ENCODE measurements at regions not wholly inside any gene's neighbourhood (a gene's known extent, or its start where the extent isn't known, plus 50 kb on each side); places are given as distances from the start of the nearest gene placed in this dataset.

DNA sequence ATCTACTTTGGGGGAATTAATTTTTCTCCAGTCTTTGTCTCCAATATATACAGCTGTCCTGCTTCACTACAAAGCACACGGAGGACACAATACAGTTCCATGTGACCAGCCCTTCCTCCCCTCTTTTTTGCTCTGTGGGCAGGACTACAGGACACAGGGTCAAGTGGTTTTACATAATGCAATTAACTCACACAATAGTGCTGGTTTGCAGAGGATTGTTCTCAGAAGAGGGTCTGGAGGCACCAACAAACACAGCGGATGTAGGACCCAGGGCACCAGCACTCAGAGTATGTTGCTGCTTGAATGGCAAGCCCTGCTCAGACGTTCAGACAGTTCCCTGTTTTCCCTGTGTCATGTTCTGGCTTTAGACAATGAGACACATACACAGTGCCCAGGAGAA is 52.0 kb upstream of the NPTX2 start:
- DNase-seq = no peak
- Mint-ChIP-seq H3K4me3 (no peak overlapping the region), H3K36me3 (ENCODE audit: insufficient read depth) (no peaks in the 10 kb centered on the region), H3K27ac (no peak overlapping the region), H3K4me1 (ENCODE audit: low read depth in 2 of 2) (no peaks in the 10 kb centered on the region), H3K9me3 (no peaks in the 10 kb centered on the region), H3K27me3 (peaks cover 23 to 53% of the 10 kb centered on the region in 2 donors)
- no peak for ATAC-seq (replicated peaks)

- Mint-ChIP-seq H3K9me3 (peaks cover 0 to 7% of the 10 kb centered on the region in 2 donors), H3K36me3 (ENCODE audit: insufficient read depth) (no peaks in the 10 kb centered on the region), H3K4me3 (no peak overlapping the region), H3K4me1 (ENCODE audit: low read depth in 2 of 2) (no peaks in the 10 kb centered on the region), H3K27me3 (peaks cover 23 to 42% of the 10 kb centered on the region in 2 donors), H3K27ac (no peak overlapping the region)
- no peak for ATAC-seq (replicated peaks)
- DNase-seq = no peak
Measured at GRCh38 chr7:98562871-98563495, 54.1 kb upstream of the NPTX2 start.

DNA sequence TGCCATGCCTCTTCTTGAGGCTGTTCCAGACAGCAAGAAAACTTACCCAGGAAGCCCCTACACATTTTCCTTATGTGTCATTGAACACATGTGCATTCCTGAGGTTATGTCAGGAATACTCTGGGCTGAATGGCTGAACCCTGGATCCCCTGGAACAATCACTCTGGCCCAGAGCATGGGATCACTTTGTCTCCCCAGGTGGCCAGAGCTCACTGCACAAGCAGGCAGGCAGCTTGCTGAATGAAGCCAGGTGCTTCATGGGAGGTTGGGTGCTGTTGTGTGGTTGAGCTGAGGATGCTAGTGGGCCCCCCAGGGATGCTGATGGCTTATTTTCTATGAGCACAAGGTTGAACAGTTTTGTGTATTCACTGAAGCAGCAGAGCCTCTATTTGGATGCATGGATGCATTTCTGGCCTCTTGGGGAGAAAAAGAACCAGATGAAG is 54.7 kb upstream of the NPTX2 start:
- peaks cover 0 to 7% of the 10 kb centered on the region in 2 donors for H3K9me3 Mint-ChIP-seq

GRCh38 chr7:98559958-98560357 is 57.1 kb upstream of the NPTX2 start:
- peaks cover 0 to 7% of the 10 kb centered on the region in 2 donors for H3K9me3 Mint-ChIP-seq
- no peak for ATAC-seq (replicated peaks)

More for the DNA sequence above, 54.7 kb upstream of the NPTX2 start:
- H3K27me3 Mint-ChIP-seq = peaks cover 23 to 42% of the 10 kb centered on the region in 2 donors
- ATAC-seq (replicated peaks) (no peak), DNase-seq (no peak)
- no peak overlapping the region for H3K27ac Mint-ChIP-seq
- H3K36me3 Mint-ChIP-seq (ENCODE audit: insufficient read depth) = no peaks in the 10 kb centered on the region
- H3K4me3 Mint-ChIP-seq = no peak overlapping the region
- no peaks in the 10 kb centered on the region for H3K4me1 Mint-ChIP-seq (ENCODE audit: low read depth in 2 of 2)

GRCh38 chr7:98559219-98559618 is 57.9 kb upstream of the NPTX2 start:
- peaks cover 3% of the 10 kb centered on the region for H3K36me3 Mint-ChIP-seq (ENCODE audit: insufficient read depth)
- H3K9me3 Mint-ChIP-seq = peaks cover 0 to 7% of the 10 kb centered on the region in 2 donors
- ATAC-seq (replicated peaks) (no peak), DNase-seq (no peak)
- peaks cover 17 to 30% of the 10 kb centered on the region in 2 donors for H3K27me3 Mint-ChIP-seq
- no peak overlapping the region for H3K4me3 Mint-ChIP-seq
- no peaks in the 10 kb centered on the region for H3K4me1 Mint-ChIP-seq (ENCODE audit: low read depth in 2 of 2)
- H3K27ac Mint-ChIP-seq = no peak overlapping the region

More at GRCh38 chr7:98559958-98560357, 57.1 kb upstream of the NPTX2 start:
- H3K4me3 Mint-ChIP-seq = no peak overlapping the region
- peaks cover 3% of the 10 kb centered on the region for H3K36me3 Mint-ChIP-seq (ENCODE audit: insufficient read depth)
- H3K27me3 Mint-ChIP-seq = peaks cover 19 to 34% of the 10 kb centered on the region in 2 donors
- H3K27ac Mint-ChIP-seq = no peak overlapping the region
- H3K4me1 Mint-ChIP-seq (ENCODE audit: low read depth in 2 of 2) = no peaks in the 10 kb centered on the region
- DNase-seq = no peak

DNA sequence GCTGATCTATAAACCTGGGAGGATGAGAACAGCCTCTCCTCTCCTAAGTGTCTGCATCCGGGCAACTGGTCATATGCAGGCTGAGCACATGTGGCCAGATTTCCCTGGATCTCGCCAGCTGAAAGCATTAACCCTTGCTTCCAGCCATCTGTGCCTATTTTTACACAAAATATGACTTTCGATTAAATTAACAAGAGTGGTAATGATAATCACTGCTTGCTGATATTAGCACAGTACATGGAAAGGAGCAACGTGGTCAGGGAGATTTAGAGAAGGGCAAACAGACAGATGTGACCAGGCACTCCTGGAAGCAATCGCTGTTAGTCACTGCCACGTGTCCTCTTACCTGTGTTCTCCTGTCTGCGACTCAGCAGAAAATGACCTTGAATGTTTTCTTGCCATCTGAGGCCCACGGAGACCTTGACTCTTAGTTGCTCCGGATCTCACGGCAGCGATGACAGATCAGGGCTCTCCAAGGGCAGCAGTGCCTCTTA is 59.5 kb upstream of the NPTX2 start:
- Mint-ChIP-seq H3K4me3 (no peak overlapping the region), H3K9me3 (peaks cover 0 to 7% of the 10 kb centered on the region in 2 donors), H3K27me3 (peaks cover 17 to 18% of the 10 kb centered on the region in 2 donors), H3K4me1 (ENCODE audit: low read depth in 2 of 2) (no peaks in the 10 kb centered on the region), H3K27ac (no peak overlapping the region), H3K36me3 (ENCODE audit: insufficient read depth) (peaks cover 3% of the 10 kb centered on the region)
- DNase-seq = no peak
- no peak for ATAC-seq (replicated peaks)

DNA sequence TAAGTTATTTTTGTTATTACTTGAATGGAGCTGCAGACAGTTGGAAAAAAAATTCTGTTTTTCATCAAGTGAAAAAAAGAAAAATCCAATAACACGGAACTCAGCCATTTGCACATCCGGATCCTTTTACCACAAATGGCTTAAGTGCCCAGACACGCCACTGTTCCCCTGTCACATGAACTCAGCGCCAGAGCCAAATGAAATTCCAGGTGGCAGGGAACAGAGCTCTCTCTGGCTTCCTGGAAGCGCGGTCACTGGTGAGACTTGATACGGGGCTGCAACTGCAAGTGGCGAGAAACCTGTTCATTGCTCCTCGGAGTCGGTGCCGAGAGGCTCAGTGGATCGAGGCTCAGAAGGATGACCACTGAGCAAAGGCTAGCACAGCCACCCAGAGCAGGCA is 60.8 kb upstream of the NPTX2 start:
- H3K4me1 Mint-ChIP-seq (ENCODE audit: low read depth in 2 of 2) = no peaks in the 10 kb centered on the region
- no peak overlapping the region for H3K4me3 Mint-ChIP-seq
- H3K9me3 Mint-ChIP-seq = peaks cover 3 to 14% of the 10 kb centered on the region in 2 donors
- no peak overlapping the region for H3K27ac Mint-ChIP-seq
- peaks cover 3% of the 10 kb centered on the region for H3K36me3 Mint-ChIP-seq (ENCODE audit: insufficient read depth)
- no peak for ATAC-seq (replicated peaks)
- DNase-seq = no peak
- peaks cover 13 to 18% of the 10 kb centered on the region in 2 donors for H3K27me3 Mint-ChIP-seq

DNA sequence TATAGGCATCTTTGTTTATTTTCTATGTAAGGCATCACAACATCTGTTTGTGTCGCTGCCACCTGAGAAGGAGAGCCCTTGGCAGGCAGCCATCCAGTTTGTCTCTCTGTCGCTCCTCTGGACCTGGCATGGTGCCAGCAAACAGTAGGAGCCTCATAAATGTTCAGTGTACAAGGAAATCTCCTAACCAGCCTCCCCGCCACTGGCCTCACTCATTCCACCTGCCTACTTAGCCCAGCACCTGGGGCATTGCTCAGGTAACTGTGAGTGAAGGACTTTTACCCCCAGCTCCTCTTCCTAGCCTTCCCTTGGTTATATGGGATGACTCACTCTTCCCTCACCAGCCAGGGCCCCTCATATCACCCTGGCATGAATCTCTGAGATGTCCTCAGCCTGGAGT is 61.7 kb upstream of the NPTX2 start:
- no peaks in the 10 kb centered on the region for H3K4me1 Mint-ChIP-seq (ENCODE audit: low read depth in 2 of 2)
- peaks cover 3 to 14% of the 10 kb centered on the region in 2 donors for H3K9me3 Mint-ChIP-seq
- DNase-seq (no peak), ATAC-seq (replicated peaks) (no peak)
- no peak overlapping the region for H3K27ac Mint-ChIP-seq
- H3K27me3 Mint-ChIP-seq = peaks cover 7 to 18% of the 10 kb centered on the region in 2 donors
- H3K4me3 Mint-ChIP-seq = no peak overlapping the region
- peaks cover 3% of the 10 kb centered on the region for H3K36me3 Mint-ChIP-seq (ENCODE audit: insufficient read depth)

- DNase-seq (no peak), ATAC-seq (replicated peaks) (no peak)
- Mint-ChIP-seq H3K4me3 (no peak overlapping the region), H3K27me3 (peaks cover 7 to 15% of the 10 kb centered on the region in 2 donors), H3K4me1 (ENCODE audit: low read depth in 2 of 2) (no peaks in the 10 kb centered on the region), H3K9me3 (peaks cover 3 to 8% of the 10 kb centered on the region in 2 donors), H3K36me3 (ENCODE audit: insufficient read depth) (peaks cover 3% of the 10 kb centered on the region), H3K27ac (no peak overlapping the region)
Measured at GRCh38 chr7:98553666-98554065, 63.4 kb upstream of the NPTX2 start.

- Mint-ChIP-seq H3K4me1 (ENCODE audit: low read depth in 2 of 2) (no peaks in the 10 kb centered on the region), H3K36me3 (ENCODE audit: insufficient read depth) (peaks cover 3% of the 10 kb centered on the region), H3K9me3 (peaks cover 3 to 18% of the 10 kb centered on the region in 2 donors), H3K4me3 (no peak overlapping the region), H3K27ac (no peak overlapping the region), H3K27me3 (peaks cover 7 to 15% of the 10 kb centered on the region in 2 donors)
- no peak for ATAC-seq (replicated peaks)
- DNase-seq = no peak
Measured at GRCh38 chr7:98551611-98552273, 65.3 kb upstream of the NPTX2 start.

- no peak overlapping the region for H3K4me3 Mint-ChIP-seq
Measured at GRCh38 chr7:98548971-98549370, 68.1 kb upstream of the NPTX2 start.

DNA sequence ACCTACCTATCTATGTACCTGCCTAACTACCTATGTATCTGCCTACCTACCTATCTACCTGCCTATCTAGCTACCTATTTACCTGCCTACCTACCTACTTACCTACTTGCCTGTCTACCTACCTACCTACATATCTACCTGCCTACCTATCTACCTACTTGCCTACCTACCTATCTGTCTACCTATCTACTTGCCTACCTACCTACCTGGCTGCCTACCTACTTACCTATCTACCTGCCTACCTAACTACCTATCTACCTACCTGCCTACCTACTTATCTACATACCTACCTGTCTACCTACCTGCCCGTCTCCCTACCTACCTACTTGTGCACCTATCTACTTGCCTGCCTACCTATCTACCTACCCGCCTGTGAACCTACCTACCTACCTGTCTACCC is 68.7 kb upstream of the NPTX2 start:
- Mint-ChIP-seq H3K4me1 (ENCODE audit: low read depth in 2 of 2) (no peaks in the 10 kb centered on the region), H3K4me3 (no peak overlapping the region), H3K9me3 (peaks cover 3 to 18% of the 10 kb centered on the region in 2 donors), H3K36me3 (ENCODE audit: insufficient read depth) (no peaks in the 10 kb centered on the region), H3K27me3 (peaks cover 0 to 6% of the 10 kb centered on the region in 2 donors), H3K27ac (no peak overlapping the region)
- DNase-seq = no peak
- no peak for ATAC-seq (replicated peaks)

More at GRCh38 chr7:98548971-98549370, 68.1 kb upstream of the NPTX2 start:
- peaks cover 3 to 18% of the 10 kb centered on the region in 2 donors for H3K9me3 Mint-ChIP-seq
- no peaks in the 10 kb centered on the region for H3K4me1 Mint-ChIP-seq (ENCODE audit: low read depth in 2 of 2)
- no peak for ATAC-seq (replicated peaks)
- no peaks in the 10 kb centered on the region for H3K36me3 Mint-ChIP-seq (ENCODE audit: insufficient read depth)
- H3K27me3 Mint-ChIP-seq = peaks cover 0 to 6% of the 10 kb centered on the region in 2 donors
- no peak for DNase-seq
- H3K27ac Mint-ChIP-seq = no peak overlapping the region

DNA sequence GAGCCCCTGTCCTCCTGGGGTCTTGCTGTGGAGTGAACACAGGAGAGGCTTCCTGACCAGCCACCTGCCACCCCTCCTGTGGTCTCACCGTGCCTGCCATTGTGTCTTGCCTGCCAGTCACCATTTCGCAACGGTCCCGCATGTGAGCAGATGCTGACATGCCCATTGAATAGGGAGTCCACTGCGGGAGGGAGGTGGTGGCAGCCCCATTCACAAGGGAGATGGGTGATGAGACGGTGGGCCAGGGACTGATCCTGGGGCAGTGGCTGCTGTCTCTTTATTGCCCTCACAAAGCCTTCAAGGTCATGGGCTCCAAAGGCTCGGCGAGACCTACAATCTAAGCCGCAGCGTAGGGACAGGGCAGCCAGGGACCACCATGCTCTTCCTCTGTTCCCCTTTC is 76.0 kb upstream of the NPTX2 start:
- no peaks in the 10 kb centered on the region for H3K9me3 Mint-ChIP-seq
- no peak overlapping the region for H3K27ac Mint-ChIP-seq
- peaks cover 0 to 6% of the 10 kb centered on the region in 2 donors for H3K27me3 Mint-ChIP-seq
- no peak for ATAC-seq (replicated peaks)
- no peak overlapping the region for H3K4me3 Mint-ChIP-seq
- H3K4me1 Mint-ChIP-seq (ENCODE audit: low read depth in 2 of 2) = no peaks in the 10 kb centered on the region
- H3K36me3 Mint-ChIP-seq (ENCODE audit: insufficient read depth) = no peaks in the 10 kb centered on the region
- no peak for DNase-seq

DNA sequence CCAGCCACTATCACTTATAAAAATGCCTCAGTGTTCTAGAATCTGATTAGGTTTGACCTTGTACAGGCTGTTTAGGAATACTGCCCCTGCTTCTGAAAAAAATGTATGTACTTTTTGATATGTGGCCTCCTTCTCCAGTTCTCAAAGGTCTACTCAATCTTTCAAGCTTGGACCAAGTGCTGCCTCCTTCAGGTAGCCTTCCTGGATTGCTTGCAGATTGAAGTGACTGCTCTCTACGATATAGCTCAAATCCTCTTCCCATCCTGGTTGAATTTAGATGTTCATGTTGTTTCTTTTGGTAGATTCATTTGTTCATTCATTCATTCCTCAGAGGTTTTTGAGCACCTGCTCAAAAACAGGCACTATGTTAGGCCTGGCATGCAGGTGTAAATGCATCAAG is 77.2 kb upstream of the NPTX2 start:
- H3K27ac Mint-ChIP-seq = no peak overlapping the region
- ATAC-seq (replicated peaks) (no peak), DNase-seq (no peak)
- H3K36me3 Mint-ChIP-seq (ENCODE audit: insufficient read depth) = no peaks in the 10 kb centered on the region
- no peaks in the 10 kb centered on the region for H3K4me1 Mint-ChIP-seq (ENCODE audit: low read depth in 2 of 2)
- H3K27me3 Mint-ChIP-seq = peaks cover 6 to 12% of the 10 kb centered on the region in 2 donors
- H3K4me3 Mint-ChIP-seq = no peak overlapping the region
- H3K9me3 Mint-ChIP-seq = peaks cover 2 to 7% of the 10 kb centered on the region in 2 donors

All from effector memory CD8-positive, alpha-beta T cell (primary cell).